ENCODE measurements at regions not wholly inside any gene's neighbourhood (a gene's known extent, or its start where the extent isn't known, plus 50 kb on each side); places are given as distances from the start of the nearest gene placed in this dataset.

GRCh38 chr2:240362826-240363745, 72.4 kb upstream of the GPC1 start:
- in situ Hi-C loops (cut with MboI) = no loop called here
- no peak overlapping the region for H2AFZ ChIP-seq

GRCh38 chr2:240363746-240364581, 71.5 kb upstream of the GPC1 start:
- Histone ChIP-seq H3K79me2 (ENCODE audit: insufficient read depth) (no peaks in the 10 kb centered on the region), H4K20me1 (ENCODE audit: insufficient read depth) (no peaks in the 10 kb centered on the region), H2AFZ (no peak overlapping the region), H3K4me2 (ENCODE audit: unreplicated experiment) (no peak overlapping the region), H3K36me3 (ENCODE audit: low read depth) (no peaks in the 10 kb centered on the region), H3K27ac (no peak overlapping the region), H3K27me3 (replicated peaks; ENCODE audit: insufficient read depth) (no peaks in the 10 kb centered on the region), H3K4me1 (ENCODE audit: insufficient read depth) (no peaks in the 10 kb centered on the region), H3K9ac (no peak overlapping the region), H3K9me2 (ENCODE audit: insufficient read depth) (no peaks in the 10 kb centered on the region), H3F3A (ENCODE audit: insufficient read depth) (no peaks in the 10 kb centered on the region), H3K4me3 (no peak overlapping the region), H3K9me3 (ENCODE audit: low read depth) (peaks cover 4% of the 10 kb centered on the region)
- DNase-seq = no peak
- in situ Hi-C loops (cut with MboI) = no loop called here
- 50 to 51% methylated on average over 28 of the region's 28 CpGs for WGBS, 2 experiments (ENCODE audit: low coverage in 1 of 2, low lambda C conversion rate in 2 of 2, missing lambda C conversion rate in 2 of 2)
- TF ChIP-seq EZH2 (IDR thresholded peaks at IDR 0.05; ENCODE audit: insufficient read depth, poor library complexity, severe bottlenecking) = no peak
- TF ChIP-seq EZH2phosphoT487 (IDR thresholded peaks at IDR 0.05; ENCODE audit: insufficient read depth, low read depth) = no peak

More at GRCh38 chr2:240362826-240363745, 72.4 kb upstream of the GPC1 start:
- no peaks in the 10 kb centered on the region for H3K27me3 ChIP-seq (replicated peaks; ENCODE audit: insufficient read depth)
- H3K9me2 ChIP-seq (ENCODE audit: insufficient read depth) = no peaks in the 10 kb centered on the region
- no peaks in the 10 kb centered on the region for H4K20me1 ChIP-seq (ENCODE audit: insufficient read depth)
- no peaks in the 10 kb centered on the region for H3F3A ChIP-seq (ENCODE audit: insufficient read depth)
- DNase-seq = no peak
- WGBS, 2 experiments (ENCODE audit: low coverage in 1 of 2, low lambda C conversion rate in 2 of 2, missing lambda C conversion rate in 2 of 2) = 53 to 55% methylated on average over 27 to 28 of the region's 28 CpGs
- H3K9me3 ChIP-seq (ENCODE audit: low read depth) = peaks cover 4% of the 10 kb centered on the region
- no peak for TF ChIP-seq EZH2phosphoT487 (IDR thresholded peaks at IDR 0.05; ENCODE audit: insufficient read depth, low read depth)
- TF ChIP-seq EZH2 (IDR thresholded peaks at IDR 0.05; ENCODE audit: insufficient read depth, poor library complexity, severe bottlenecking) = no peak
- no peak overlapping the region for H3K4me2 ChIP-seq (ENCODE audit: unreplicated experiment)
- H3K36me3 ChIP-seq (ENCODE audit: low read depth) = no peaks in the 10 kb centered on the region
- no peak overlapping the region for H3K27ac ChIP-seq
- no peak overlapping the region for H3K9ac ChIP-seq
- no peaks in the 10 kb centered on the region for H3K4me1 ChIP-seq (ENCODE audit: insufficient read depth)
- no peak overlapping the region for H3K4me3 ChIP-seq
- no peaks in the 10 kb centered on the region for H3K79me2 ChIP-seq (ENCODE audit: insufficient read depth)

GRCh38 chr2:240364582-240364960, 70.9 kb upstream of the GPC1 start:
- TF ChIP-seq EZH2 (IDR thresholded peaks at IDR 0.05; ENCODE audit: insufficient read depth, poor library complexity, severe bottlenecking) (no peak), EZH2phosphoT487 (IDR thresholded peaks at IDR 0.05; ENCODE audit: insufficient read depth, low read depth) (no peak)
- Histone ChIP-seq H4K20me1 (ENCODE audit: insufficient read depth) (no peaks in the 10 kb centered on the region), H3K79me2 (ENCODE audit: insufficient read depth) (no peaks in the 10 kb centered on the region), H3K27me3 (replicated peaks; ENCODE audit: insufficient read depth) (no peaks in the 10 kb centered on the region), H3K36me3 (ENCODE audit: low read depth) (no peaks in the 10 kb centered on the region), H3F3A (ENCODE audit: insufficient read depth) (no peaks in the 10 kb centered on the region), H2AFZ (no peak overlapping the region), H3K9me3 (ENCODE audit: low read depth) (peaks cover 4% of the 10 kb centered on the region), H3K9me2 (ENCODE audit: insufficient read depth) (no peaks in the 10 kb centered on the region), H3K4me1 (ENCODE audit: insufficient read depth) (peaks cover 2% of the 10 kb centered on the region), H3K4me2 (ENCODE audit: unreplicated experiment) (no peak overlapping the region), H3K9ac (no peak overlapping the region), H3K4me3 (no peak overlapping the region), H3K27ac (no peak overlapping the region)
- in situ Hi-C loops (cut with MboI) = no loop called here
- WGBS, 2 experiments (ENCODE audit: low coverage in 1 of 2, low lambda C conversion rate in 2 of 2, missing lambda C conversion rate in 2 of 2) = 83 to 84% methylated on average over 9 to 16 of the region's 16 CpGs
- DNase-seq = no peak

- Histone ChIP-seq H3K27me3 (replicated peaks; ENCODE audit: insufficient read depth) (no peaks in the 10 kb centered on the region), H3K9me3 (ENCODE audit: low read depth) (peaks cover 4% of the 10 kb centered on the region), H3K4me2 (ENCODE audit: unreplicated experiment) (no peak overlapping the region), H2AFZ (no peak overlapping the region), H3K9ac (no peak overlapping the region), H3K4me3 (no peak overlapping the region), H3K4me1 (ENCODE audit: insufficient read depth) (peaks cover 7% of the 10 kb centered on the region), H3K27ac (no peak overlapping the region), H3K9me2 (ENCODE audit: insufficient read depth) (no peaks in the 10 kb centered on the region), H3K36me3 (ENCODE audit: low read depth) (no peaks in the 10 kb centered on the region), H3F3A (ENCODE audit: insufficient read depth) (no peaks in the 10 kb centered on the region), H3K79me2 (ENCODE audit: insufficient read depth) (no peaks in the 10 kb centered on the region), H4K20me1 (ENCODE audit: insufficient read depth) (no peaks in the 10 kb centered on the region)
- in situ Hi-C loops (cut with MboI) = no loop called here
- no peak for DNase-seq
- WGBS, 2 experiments (ENCODE audit: low coverage in 1 of 2, low lambda C conversion rate in 2 of 2, missing lambda C conversion rate in 2 of 2) = 78 to 82% methylated on average over 24 to 28 of the region's 30 CpGs
- TF ChIP-seq EZH2phosphoT487 (IDR thresholded peaks at IDR 0.05; ENCODE audit: insufficient read depth, low read depth) = no peak
- no peak for TF ChIP-seq EZH2 (IDR thresholded peaks at IDR 0.05; ENCODE audit: insufficient read depth, poor library complexity, severe bottlenecking)
Measured at GRCh38 chr2:240364961-240365775, 70.3 kb upstream of the GPC1 start.

Data from GM23248 (cell line).